ENCODE measurements at regions not wholly inside any gene's neighbourhood (a gene's known extent, or its start where the extent isn't known, plus 50 kb on each side); places are given as distances from the start of the nearest gene placed in this dataset.

DNA sequence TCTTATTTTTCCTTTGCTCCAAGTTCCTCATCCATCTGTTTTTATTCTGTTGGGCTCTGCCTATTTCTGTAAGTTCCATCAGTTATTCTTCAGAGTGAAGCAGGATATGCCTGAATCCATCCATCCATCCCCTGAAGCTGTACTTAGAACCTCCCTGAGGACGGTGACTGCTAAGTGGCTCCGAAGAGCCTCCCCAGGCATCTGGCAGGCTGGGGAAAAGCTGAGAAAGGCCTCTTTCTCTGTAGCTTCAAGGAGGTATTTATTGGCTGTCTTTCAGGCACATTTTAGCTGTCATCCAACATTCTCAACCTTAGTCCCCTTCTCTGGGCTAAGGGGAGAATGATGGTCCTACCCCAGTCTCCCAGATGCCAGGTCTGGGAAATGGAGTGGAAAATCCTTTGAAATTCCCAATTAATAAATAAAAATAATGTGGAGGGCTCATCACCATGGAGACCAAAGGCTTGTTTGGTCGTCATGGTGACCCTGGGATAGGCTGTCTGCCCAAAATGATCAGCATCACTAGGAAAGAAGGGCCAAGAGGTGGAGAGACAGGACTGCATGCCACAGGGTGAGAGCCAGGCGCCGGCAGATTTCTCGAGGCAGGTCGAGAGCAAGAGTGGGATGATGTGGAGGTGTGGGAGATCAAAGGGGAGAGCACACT, 82.0 kb downstream of the UBIAD1 start:
- H3K9me3 ChIP-seq (ENCODE audit: control insufficient read depth, insufficient read depth, low read length): no peaks in the 10 kb centered on the region
- H3K9me2 ChIP-seq (replicated peaks; ENCODE audit: control insufficient read depth, low read length): no peaks in the 10 kb centered on the region
- no peak overlapping the region for H3K4me2 ChIP-seq (ENCODE audit: low read length)
- H3K27me3 ChIP-seq (ENCODE audit: control insufficient read depth, low read length): peaks cover 15% of the 10 kb centered on the region
- no peak overlapping the region for H3K27ac ChIP-seq (ENCODE audit: low read depth, low read length)
- H3K4me1 ChIP-seq (ENCODE audit: control insufficient read depth, low read length): peaks cover 5% of the 10 kb centered on the region
- H3F3A ChIP-seq (ENCODE audit: control insufficient read depth, insufficient read depth): no peaks in the 10 kb centered on the region
- no peaks in the 10 kb centered on the region for H3K79me2 ChIP-seq (ENCODE audit: control insufficient read depth, low read length)
- no peaks in the 10 kb centered on the region for H3K36me3 ChIP-seq (ENCODE audit: control insufficient read depth, low read length)
- no peaks in the 10 kb centered on the region for H4K20me1 ChIP-seq (ENCODE audit: control insufficient read depth, insufficient read depth, low read depth, low read length)
- H3K4me3 ChIP-seq (ENCODE audit: low read length): no peak overlapping the region
- TF ChIP-seq, protein P1, sequence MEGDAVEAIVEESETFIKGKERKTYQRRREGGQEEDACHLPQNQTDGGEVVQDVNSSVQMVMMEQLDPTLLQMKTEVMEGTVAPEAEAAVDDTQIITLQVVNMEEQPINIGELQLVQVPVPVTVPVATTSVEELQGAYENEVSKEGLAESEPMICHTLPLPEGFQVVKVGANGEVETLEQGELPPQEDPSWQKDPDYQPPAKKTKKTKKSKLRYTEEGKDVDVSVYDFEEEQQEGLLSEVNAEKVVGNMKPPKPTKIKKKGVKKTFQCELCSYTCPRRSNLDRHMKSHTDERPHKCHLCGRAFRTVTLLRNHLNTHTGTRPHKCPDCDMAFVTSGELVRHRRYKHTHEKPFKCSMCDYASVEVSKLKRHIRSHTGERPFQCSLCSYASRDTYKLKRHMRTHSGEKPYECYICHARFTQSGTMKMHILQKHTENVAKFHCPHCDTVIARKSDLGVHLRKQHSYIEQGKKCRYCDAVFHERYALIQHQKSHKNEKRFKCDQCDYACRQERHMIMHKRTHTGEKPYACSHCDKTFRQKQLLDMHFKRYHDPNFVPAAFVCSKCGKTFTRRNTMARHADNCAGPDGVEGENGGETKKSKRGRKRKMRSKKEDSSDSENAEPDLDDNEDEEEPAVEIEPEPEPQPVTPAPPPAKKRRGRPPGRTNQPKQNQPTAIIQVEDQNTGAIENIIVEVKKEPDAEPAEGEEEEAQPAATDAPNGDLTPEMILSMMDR (IDR thresholded peaks at IDR 0.05; ENCODE audit: low read depth, low read length, poor library complexity, severe bottlenecking): no peak
- no peak for TF ChIP-seq EZH2phosphoT487 (IDR thresholded peaks at IDR 0.05; ENCODE audit: borderline replicate concordance, low read length)

DNA sequence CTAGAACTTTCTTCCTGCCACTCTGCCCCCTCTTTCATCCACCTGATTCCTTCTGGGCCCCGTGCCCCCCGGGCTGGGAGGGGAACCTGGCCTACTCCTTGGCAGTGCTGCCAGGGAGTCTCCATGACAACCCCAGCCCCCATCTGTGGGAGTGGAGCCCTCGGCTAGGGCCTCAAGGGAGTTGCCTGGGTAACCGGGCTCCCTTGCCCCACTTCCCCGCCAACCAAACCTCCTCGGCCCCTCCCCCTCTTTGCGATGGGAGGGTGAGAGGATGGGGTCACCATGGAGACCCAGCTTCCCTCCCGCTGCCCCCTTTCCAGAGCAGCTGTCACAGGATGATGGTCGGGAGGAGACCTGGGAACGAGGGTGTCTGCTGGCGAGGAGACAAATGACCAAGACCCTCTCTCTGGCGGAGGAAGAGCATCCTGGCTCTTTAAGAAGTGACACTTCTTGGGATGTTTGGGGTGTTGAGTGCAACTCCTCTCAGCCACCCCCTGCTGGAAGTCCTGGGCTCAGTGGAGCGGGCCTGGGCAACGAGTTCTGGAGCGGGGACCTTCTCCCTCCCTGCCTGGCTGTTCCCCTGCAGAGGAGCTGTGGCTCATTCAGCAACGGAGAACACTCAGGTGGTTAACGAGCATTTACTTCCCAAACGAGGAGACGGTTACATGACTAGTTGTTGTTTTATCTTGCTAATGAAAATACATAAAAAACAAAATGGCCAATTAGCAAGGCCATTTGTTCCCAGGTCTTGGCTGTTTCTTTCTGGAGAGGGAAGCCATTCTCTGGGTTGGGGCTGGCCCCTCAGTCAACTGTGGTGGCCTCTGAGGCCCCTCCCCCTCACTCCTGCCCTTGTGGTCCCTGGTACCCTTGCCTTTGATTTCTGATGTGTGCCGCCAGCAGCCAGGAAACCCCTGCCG, 82.8 kb downstream of the UBIAD1 start:
- Histone ChIP-seq H3K4me1 (ENCODE audit: control insufficient read depth, low read length) (peaks cover 5% of the 10 kb centered on the region), H4K20me1 (ENCODE audit: control insufficient read depth, insufficient read depth, low read depth, low read length) (no peaks in the 10 kb centered on the region), H3K27ac (ENCODE audit: low read depth, low read length) (no peak overlapping the region), H3K9me3 (ENCODE audit: control insufficient read depth, insufficient read depth, low read length) (no peaks in the 10 kb centered on the region), H3K4me2 (ENCODE audit: low read length) (no peak overlapping the region), H3K79me2 (ENCODE audit: control insufficient read depth, low read length) (no peaks in the 10 kb centered on the region), H3K27me3 (ENCODE audit: control insufficient read depth, low read length) (peaks cover 17% of the 10 kb centered on the region), H3K36me3 (ENCODE audit: control insufficient read depth, low read length) (no peaks in the 10 kb centered on the region), H3K4me3 (ENCODE audit: low read length) (no peak overlapping the region), H3K9me2 (replicated peaks; ENCODE audit: control insufficient read depth, low read length) (no peaks in the 10 kb centered on the region), H3F3A (ENCODE audit: control insufficient read depth, insufficient read depth) (no peaks in the 10 kb centered on the region)
- TF ChIP-seq EZH2phosphoT487 (IDR thresholded peaks at IDR 0.05; ENCODE audit: borderline replicate concordance, low read length): no peak
- TF ChIP-seq, protein P1 (IDR thresholded peaks at IDR 0.05; ENCODE audit: low read depth, low read length, poor library complexity, severe bottlenecking): no peak

DNA sequence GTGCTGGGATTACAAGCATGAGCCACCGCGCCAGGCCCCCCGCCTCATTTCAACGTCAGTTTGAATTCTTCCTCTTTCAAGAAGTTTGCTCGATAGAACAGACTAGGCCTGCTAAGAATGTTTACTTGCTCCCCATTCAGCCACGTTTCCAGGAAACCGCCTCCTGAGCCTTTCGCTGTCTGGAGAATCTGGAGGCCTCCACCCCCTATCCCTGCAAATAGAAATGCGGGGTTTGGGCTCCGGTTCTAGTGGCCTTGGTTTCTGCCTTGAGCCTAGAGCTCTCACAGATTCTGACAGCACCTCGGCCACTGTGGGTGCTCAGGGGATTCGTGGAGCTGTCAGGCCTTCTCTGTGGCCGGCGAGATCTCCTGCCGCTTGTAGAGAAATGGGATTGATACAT, 84.3 kb downstream of the UBIAD1 start:
- H3K4me1 ChIP-seq (ENCODE audit: control insufficient read depth, low read length): peaks cover 5% of the 10 kb centered on the region
- H4K20me1 ChIP-seq (ENCODE audit: control insufficient read depth, insufficient read depth, low read depth, low read length): no peaks in the 10 kb centered on the region
- H3K27me3 ChIP-seq (ENCODE audit: control insufficient read depth, low read length): peaks cover 18% of the 10 kb centered on the region
- H3K4me2 ChIP-seq (ENCODE audit: low read length): no peak overlapping the region
- no peaks in the 10 kb centered on the region for H3K9me3 ChIP-seq (ENCODE audit: control insufficient read depth, insufficient read depth, low read length)
- H3F3A ChIP-seq (ENCODE audit: control insufficient read depth, insufficient read depth): no peaks in the 10 kb centered on the region
- no peaks in the 10 kb centered on the region for H3K9me2 ChIP-seq (replicated peaks; ENCODE audit: control insufficient read depth, low read length)
- no peaks in the 10 kb centered on the region for H3K36me3 ChIP-seq (ENCODE audit: control insufficient read depth, low read length)
- TF ChIP-seq, protein P1 (IDR thresholded peaks at IDR 0.05; ENCODE audit: low read depth, low read length, poor library complexity, severe bottlenecking): no peak
- no peak for TF ChIP-seq EZH2phosphoT487 (IDR thresholded peaks at IDR 0.05; ENCODE audit: borderline replicate concordance, low read length)
- no peak overlapping the region for H3K27ac ChIP-seq (ENCODE audit: low read depth, low read length)
- H3K4me3 ChIP-seq (ENCODE audit: low read length): no peak overlapping the region
- H3K79me2 ChIP-seq (ENCODE audit: control insufficient read depth, low read length): no peaks in the 10 kb centered on the region

All from DOHH2 (cell line).